HG03432 (cell line): ENCODE measurements at regions not wholly inside any gene's neighbourhood (a gene's known extent, or its start where the extent isn't known, plus 50 kb on each side); places are given as distances from the start of the nearest gene placed in this dataset.

Source experiments
- ATAC-seq: cut with Tn5 transposase; IDR thresholded peaks from one replicate; pipeline ENCODE4 v1.9.1; 2021; ENCODE audit warnings: mild to moderate bottlenecking, moderate library complexity; ENCODE audit not compliant: unreplicated experiment

GRCh38 chr9:78559449-78559885, 262.5 kb downstream of the PSAT1 start:
- ATAC-seq = no peak

GRCh38 chr9:78562021-78562420, 265.1 kb downstream of the PSAT1 start:
- no peak for ATAC-seq

DNA sequence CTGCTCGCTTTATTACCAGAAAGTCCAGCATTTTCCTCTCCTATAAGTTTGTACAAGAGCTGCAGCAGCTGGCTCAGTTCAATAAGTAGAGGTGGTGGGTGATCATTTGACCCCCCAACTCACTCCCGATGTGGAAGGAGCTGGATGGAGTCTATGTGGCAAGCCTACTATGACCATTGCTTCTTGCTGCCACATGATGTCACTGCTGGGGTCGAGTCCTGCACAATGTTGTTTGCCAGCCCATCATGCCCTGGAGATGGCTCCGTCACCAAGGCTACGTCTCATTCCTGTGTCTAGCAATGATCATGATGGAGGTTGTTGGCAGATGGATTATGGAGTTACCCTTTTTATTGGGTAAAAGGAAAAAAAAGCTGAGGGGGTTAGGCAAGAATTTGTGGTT, 266.3 kb downstream of the PSAT1 start:
- no peak for ATAC-seq

GRCh38 chr9:78565481-78565880, 268.6 kb downstream of the PSAT1 start:
- ATAC-seq = no peak

- no peak for ATAC-seq
Observed at GRCh38 chr9:78566521-78566920, 269.6 kb downstream of the PSAT1 start.

- no peak for ATAC-seq
Observed at GRCh38 chr9:78566948-78567675, 270.2 kb downstream of the PSAT1 start.

DNA sequence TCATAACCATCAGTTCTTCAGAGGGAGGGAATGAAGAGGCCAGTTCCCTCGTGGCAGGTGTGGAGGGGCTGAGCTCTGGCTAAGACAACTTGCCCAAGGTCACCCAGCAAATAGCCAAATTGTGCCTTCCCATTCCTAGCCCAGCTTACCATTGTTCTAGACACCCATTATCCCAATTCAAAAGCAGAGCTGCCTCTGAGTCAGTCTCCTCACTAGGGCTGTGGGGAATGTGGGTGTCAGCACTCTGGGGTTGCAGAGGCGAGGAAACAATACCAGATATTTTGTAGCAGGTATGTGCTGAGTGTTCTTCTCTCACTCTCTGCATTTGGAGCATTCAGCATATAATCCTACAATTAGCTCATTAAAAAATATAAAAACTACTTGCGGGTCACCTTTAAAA, 270.8 kb downstream of the PSAT1 start:
- ATAC-seq = no peak

- ATAC-seq = no peak
Observed at GRCh38 chr9:78568774-78569173, 271.8 kb downstream of the PSAT1 start.

DNA sequence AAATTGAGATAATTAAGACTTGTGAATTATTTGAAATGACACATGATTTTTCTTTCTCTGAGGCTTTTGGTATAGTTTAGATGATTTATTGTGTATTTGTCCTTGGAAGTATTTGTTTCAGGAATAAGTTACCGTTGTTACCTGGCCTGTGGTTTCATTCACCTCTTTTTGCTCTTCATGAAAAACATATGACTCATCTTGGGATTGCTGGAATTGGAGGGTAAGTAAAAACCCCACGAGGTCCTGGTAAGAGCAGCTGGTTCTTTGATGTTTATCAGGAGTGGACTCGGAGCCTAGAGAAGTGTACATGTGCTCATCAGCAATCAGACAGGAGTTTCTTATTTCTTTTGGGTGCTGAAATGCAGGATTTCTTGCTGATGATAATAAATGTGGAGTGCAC, 275.3 kb downstream of the PSAT1 start:
- ATAC-seq = no peak

DNA sequence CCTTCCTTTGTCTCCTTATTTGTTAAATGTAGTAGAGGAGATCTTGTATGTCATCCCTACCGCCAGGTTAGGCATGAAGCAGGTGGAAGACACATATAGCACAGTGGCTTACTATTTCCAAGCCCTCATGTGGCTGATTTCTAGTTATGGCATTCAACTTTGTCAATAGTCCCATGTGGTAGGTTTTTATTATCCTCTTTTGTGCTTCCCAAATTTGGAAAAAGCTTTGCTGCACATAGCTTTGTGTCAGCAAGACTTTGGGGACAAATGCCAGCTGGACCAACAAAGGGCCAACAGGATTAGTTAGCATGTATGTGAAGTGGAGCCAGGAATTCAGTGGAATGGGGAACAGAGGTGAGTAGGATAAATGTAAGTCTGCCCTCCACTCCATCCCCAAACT, 276.3 kb downstream of the PSAT1 start:
- ATAC-seq = no peak

DNA sequence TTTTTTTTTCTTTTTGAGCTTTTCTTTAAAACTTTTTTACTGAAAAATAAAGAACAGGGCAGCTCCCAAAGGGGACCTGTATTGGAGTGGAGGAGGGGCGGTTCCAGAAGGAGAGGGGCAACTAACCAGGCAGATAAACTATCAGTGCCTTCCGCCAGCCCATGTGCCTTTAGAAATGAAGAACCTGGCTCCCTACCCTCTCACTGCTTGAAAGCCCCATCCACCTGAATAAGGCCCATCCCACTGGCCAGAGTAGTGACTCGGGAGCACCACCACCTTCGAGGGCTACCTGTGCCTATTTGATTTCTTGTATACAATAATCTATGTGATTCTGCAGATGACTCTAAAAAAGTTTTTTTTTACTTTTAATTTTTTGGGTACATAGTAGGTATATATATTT, 276.7 kb downstream of the PSAT1 start:
- no peak for ATAC-seq

DNA sequence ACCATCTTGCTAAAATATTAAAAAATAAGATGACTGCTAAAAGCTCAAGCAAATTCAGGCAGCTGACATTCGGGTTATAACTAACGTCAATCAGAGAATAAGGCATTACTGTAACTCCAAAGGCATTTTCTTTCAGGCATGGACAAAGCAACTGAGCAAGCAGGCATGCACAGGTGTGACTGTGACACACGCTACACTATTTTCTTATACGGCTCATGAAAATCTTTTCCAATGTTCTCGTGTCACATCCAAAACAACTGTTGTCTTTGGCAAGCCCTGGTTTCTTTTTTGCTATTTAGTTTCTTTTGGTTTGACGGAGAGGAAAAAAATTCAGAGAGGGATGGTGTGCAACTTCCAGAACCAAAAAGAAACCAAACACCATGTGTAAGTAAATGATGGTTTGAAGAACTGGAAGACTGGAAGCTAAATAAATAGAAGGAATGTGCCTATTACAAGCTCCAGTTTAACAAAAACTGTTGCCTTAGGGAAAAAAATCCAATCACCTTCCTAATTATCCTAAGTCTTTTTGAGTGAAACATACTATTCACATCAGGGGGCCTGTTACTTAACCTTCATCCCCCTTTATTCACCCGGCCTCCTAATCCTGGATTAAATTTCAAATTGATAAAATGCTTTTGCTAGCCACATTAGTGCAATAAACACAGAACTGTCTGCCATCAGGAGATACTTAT, 277.6 kb downstream of the PSAT1 start:
- no peak for ATAC-seq

GRCh38 chr9:78575081-78575480, 278.2 kb downstream of the PSAT1 start:
- no peak for ATAC-seq

DNA sequence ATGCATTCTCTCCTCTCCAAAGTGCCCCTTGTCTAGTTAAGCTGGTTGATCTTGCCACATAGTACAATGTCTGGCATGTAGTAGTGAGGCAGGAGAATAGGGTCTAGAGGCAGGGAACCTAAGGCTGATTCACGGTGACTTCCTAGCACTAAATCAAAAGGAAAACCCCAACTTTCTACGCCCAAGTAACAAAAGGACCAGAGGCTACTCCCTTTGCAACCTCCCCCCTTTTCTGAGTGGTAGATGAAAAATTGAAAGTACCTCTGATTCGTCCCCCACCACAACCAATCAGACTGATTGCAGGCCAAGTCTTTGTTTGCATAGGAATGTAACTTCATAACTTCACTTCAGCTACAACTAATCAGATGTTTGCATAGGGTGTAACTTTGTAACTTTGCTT, 278.8 kb downstream of the PSAT1 start:
- no peak for ATAC-seq

DNA sequence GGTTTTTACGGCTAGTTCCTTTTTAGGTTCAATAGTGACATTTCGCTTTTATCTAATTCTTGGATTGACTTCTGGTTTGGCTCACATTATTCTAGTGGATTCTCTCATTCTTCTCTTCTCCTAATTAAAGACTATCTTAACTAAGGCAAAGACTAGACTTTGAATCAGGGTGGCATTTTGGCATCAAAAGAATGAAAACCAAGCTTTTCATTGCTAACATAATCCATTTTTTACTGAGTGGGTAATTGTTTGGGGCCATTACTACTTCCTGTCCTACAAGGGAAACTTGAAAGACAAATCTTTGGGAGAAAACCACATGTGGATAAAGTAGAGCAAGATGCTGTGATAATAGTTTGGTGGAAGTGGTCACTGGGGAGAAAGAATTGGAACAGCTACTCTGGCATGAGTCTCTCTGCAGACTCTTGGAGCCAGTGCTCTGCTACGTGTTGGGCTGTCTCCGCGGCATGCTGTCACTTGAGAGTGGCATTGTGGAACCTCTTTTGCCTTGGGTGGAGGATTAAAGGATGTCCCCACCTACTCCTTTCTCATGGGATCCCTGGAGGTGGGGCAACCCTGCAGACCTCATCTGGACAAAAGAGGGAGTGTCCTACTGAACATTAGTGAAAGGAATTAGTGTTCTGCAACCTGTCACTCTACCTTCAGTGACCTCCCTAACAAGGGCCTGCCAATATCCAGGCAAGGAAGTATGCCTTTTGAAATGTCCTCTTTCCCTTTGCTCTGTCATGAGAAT, 280.4 kb downstream of the PSAT1 start:
- ATAC-seq = no peak

DNA sequence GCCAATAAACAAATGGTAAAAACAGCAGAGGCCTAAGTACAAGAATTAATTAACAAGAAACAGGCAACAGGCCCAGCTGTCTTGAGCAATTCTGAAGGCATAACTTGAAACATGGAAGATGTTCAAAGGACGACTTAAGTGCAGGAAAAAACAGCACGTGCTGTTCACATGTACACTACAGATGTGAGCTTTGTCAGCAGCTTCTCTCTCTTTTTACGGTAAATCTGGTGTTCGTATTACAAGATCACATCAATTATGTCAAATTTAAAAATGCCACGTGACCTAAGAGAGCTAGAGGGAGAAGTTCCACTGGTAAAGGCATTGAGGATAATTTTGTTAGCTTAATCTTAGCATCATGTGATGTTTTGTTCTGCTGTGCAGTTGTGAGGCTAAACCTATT, 281.1 kb downstream of the PSAT1 start:
- no peak for ATAC-seq

- no peak for ATAC-seq
Observed at GRCh38 chr9:78582821-78583220, 285.9 kb downstream of the PSAT1 start.

DNA sequence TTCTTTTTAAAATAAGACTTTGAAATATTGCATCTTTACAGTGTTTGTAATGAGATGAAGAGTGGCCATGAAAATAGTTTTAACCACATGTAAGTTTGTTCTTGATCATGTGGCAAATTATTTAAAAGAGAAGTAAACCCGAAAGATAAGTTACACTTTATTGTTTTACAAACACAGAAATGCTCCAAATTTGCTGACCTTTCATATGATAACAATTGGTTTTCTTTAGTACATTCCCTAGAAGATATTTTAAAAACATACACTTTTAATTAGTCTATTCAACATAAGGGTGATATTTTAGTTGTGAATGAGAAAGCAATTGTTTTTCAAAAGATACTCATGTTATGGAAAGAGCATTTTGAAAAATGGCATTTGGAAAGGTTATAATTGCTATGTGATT, 287.7 kb downstream of the PSAT1 start:
- no peak for ATAC-seq

DNA sequence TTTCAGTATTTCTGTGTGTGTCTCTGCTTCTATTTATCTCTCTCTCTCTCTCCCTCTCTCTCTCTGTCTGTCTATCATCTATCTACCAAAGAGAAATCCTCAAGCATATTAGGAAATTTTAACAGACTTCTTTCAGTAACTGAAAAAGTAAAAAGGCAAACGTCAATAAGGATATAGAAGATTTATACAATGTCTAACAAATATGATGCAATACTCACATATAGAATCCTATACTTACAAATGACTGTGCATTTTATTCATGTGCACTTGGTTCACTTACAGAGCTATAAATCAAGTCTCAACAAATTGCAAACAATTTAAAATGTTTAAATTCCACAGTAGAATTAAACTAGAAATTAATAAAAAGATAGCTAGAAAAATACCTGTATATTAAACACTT, 289.0 kb downstream of the PSAT1 start:
- no peak for ATAC-seq

DNA sequence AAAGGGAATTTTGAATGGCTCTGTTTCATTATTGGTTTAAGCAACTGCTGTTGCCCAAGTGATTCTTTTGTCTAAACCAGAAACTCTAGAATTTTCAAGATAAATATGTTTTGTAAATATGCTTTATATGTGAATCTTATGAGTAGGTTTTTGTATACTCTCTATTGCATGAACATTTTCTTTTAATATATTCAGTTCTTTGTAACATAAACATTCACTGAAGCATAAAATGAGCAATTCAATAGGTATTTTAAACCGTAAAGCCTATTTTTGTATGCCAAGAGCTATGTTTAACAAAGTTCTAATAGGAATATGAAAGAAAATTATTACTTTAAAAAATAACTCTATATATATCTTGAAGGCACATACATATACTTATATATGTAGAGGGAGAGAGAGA, 293.1 kb downstream of the PSAT1 start:
- ATAC-seq = no peak

- no peak for ATAC-seq
Observed at GRCh38 chr9:78592811-78593210, 295.9 kb downstream of the PSAT1 start.
